GM23248 (cell line): ENCODE measurements at regions not wholly inside any gene's neighbourhood (a gene's known extent, or its start where the extent isn't known, plus 50 kb on each side); places are given as distances from the start of the nearest gene placed in this dataset.

Experiments
- DNase-seq: peaks from one replicate; pipeline ENCODE4 v3.0.0-alpha.2; 2015
- H2AFZ ChIP-seq: fragments of 200-600 bp; sonication (generic); 2 replicates; pipeline ENCODE4 v1.6.1; 2016; ENCODE audit warnings: antibody characterized with exemption
- H3F3A ChIP-seq: fragments of 200-600 bp; sonication (generic); 2 replicates; pipeline ENCODE4 v1.6.1; 2016; ENCODE audit warnings: mild to moderate bottlenecking, antibody characterized with exemption, mixed run types; ENCODE audit not compliant: insufficient read depth
- H3K27ac ChIP-seq: fragments of 200-600 bp; sonication (generic); 2 replicates; pipeline ENCODE4 v1.5.1; 2016; ENCODE audit warnings: mild to moderate bottlenecking
- H3K27me3 ChIP-seq: fragments of 200-600 bp; sonication (generic); replicated peaks from 2 replicates; pipeline ENCODE4 v1.6.1; 2016; ENCODE audit warnings: mild to moderate bottlenecking; ENCODE audit not compliant: insufficient read depth
- H3K36me3 ChIP-seq: fragments of 200-600 bp; sonication (generic); 2 replicates; pipeline ENCODE4 v1.6.1; 2016; ENCODE audit warnings: low read depth, mild to moderate bottlenecking
- H3K4me1 ChIP-seq: fragments of 200-600 bp; sonication (generic); 2 replicates; pipeline ENCODE4 v1.6.1; 2016; ENCODE audit warnings: mild to moderate bottlenecking; ENCODE audit not compliant: insufficient read depth
- H3K4me2 ChIP-seq: fragments of 200-600 bp; sonication (generic); one replicate; pipeline ENCODE4 v1.6.1; 2016; ENCODE audit warnings: mild to moderate bottlenecking; ENCODE audit not compliant: unreplicated experiment
- H3K4me3 ChIP-seq: fragments of 200-600 bp; sonication (generic); 2 replicates; pipeline ENCODE4 v1.5.1; 2016; ENCODE audit warnings: mild to moderate bottlenecking
- H3K79me2 ChIP-seq: fragments of 200-600 bp; sonication (generic); 2 replicates; pipeline ENCODE4 v1.6.1; 2016; ENCODE audit warnings: mild to moderate bottlenecking; ENCODE audit not compliant: insufficient read depth
- H3K9ac ChIP-seq: fragments of 200-600 bp; sonication (generic); 2 replicates; pipeline ENCODE4 v1.6.1; 2016; ENCODE audit warnings: mild to moderate bottlenecking
- H3K9me2 ChIP-seq: fragments of 200-600 bp; sonication (generic); 2 replicates; pipeline ENCODE4 v1.6.1; 2016; ENCODE audit warnings: mixed run types, mild to moderate bottlenecking, moderate library complexity; ENCODE audit not compliant: insufficient read depth
- H3K9me3 ChIP-seq: fragments of 200-600 bp; sonication (generic); one replicate; pipeline ENCODE4 v1.6.1; 2017; ENCODE audit warnings: low read depth
- H4K20me1 ChIP-seq: fragments of 200-600 bp; sonication (generic); 2 replicates; pipeline ENCODE4 v1.6.0; 2016; ENCODE audit not compliant: insufficient read depth
- EZH2 ChIP-seq: fragments of 200-600 bp; sonication (generic); IDR thresholded peaks from 2 replicates; pipeline ENCODE4 v1.6.1; 2018; ENCODE audit warnings: antibody characterized with exemption, mild to moderate bottlenecking; ENCODE audit not compliant: insufficient read depth, poor library complexity, severe bottlenecking
- EZH2phosphoT487 ChIP-seq: fragments of 200-600 bp; sonication (generic); IDR thresholded peaks from 2 replicates; pipeline ENCODE4 v1.6.1; 2018; ENCODE audit warnings: antibody characterized with exemption, moderate library complexity, mild to moderate bottlenecking, low read depth; ENCODE audit not compliant: insufficient read depth
- WGBS, 2 experiments: methylation state at CpG; one replicate each; pipeline ENCODE4 v1.1.6; 2015 to 2017; ENCODE audit warnings: low lambda C conversion rate in 2 of 2, low coverage in 1 of 2; ENCODE audit errors: missing lambda C conversion rate in 2 of 2; 5-methylcytosine and 5-hydroxymethylcytosine counted together
- in situ Hi-C: fragments of 300-500 bp; cut with MboI; formaldehyde crosslinking; loops from 2 replicates; pipeline ENCODE4 v1.15.0; 2020

GRCh38 chr16:79862601-79863000 is 262.1 kb upstream of the MAF start:
- DNase-seq: no peak
- Histone ChIP-seq H3K4me2 (no peak overlapping the region), H3K9me3 (no peaks in the 10 kb centered on the region), H3K27me3 (no peaks in the 10 kb centered on the region), H3K9ac (no peak overlapping the region), H3K9me2 (no peaks in the 10 kb centered on the region), H3K4me1 (no peaks in the 10 kb centered on the region), H4K20me1 (no peaks in the 10 kb centered on the region), H3K36me3 (no peaks in the 10 kb centered on the region), H3K4me3 (no peak overlapping the region), H3K79me2 (no peaks in the 10 kb centered on the region), H3F3A (no peaks in the 10 kb centered on the region), H2AFZ (no peak overlapping the region), H3K27ac (no peak overlapping the region)
- TF ChIP-seq EZH2phosphoT487 (no peak), EZH2 (no peak)
- in situ Hi-C loops: no loop called here
- 64 to 66% methylated on average over 7 of the region's 7 CpGs for WGBS, 2 experiments

DNA sequence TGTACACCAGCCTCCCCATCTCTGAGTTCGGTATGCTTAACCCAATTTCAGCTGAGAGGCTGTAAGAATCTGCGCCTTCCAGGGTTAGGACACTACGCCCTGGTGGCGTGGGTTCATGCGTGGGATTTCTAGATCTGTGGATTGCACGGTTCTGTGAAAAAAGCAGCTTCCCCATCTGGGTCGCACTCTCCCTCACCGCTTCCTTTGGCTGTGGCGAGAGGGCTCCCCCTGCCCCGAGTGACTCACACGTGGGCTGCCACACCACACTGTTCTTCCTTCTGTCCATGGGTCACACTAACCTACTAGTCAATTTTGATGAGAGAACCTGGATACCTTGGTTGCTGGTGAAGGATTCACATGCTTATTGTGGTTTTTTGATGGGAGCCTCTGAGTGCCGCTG is 256.0 kb upstream of the MAF start:
- no peak overlapping the region for H3K4me3 ChIP-seq
- H3K9ac ChIP-seq: no peak overlapping the region
- H3K79me2 ChIP-seq: no peaks in the 10 kb centered on the region
- no peak overlapping the region for H2AFZ ChIP-seq
- no peaks in the 10 kb centered on the region for H3K27me3 ChIP-seq
- H3K4me2 ChIP-seq: no peak overlapping the region
- no peaks in the 10 kb centered on the region for H3K4me1 ChIP-seq
- WGBS, 2 experiments: 68 to 73% methylated on average over 12 of the region's 12 CpGs
- H4K20me1 ChIP-seq: no peaks in the 10 kb centered on the region
- H3K27ac ChIP-seq: no peak overlapping the region
- H3K9me3 ChIP-seq: no peaks in the 10 kb centered on the region
- no peak for TF ChIP-seq EZH2phosphoT487
- TF ChIP-seq EZH2: no peak
- H3K36me3 ChIP-seq: no peaks in the 10 kb centered on the region
- H3F3A ChIP-seq: no peaks in the 10 kb centered on the region
- no peak for DNase-seq
- no peaks in the 10 kb centered on the region for H3K9me2 ChIP-seq
- in situ Hi-C loops: no loop called here

DNA sequence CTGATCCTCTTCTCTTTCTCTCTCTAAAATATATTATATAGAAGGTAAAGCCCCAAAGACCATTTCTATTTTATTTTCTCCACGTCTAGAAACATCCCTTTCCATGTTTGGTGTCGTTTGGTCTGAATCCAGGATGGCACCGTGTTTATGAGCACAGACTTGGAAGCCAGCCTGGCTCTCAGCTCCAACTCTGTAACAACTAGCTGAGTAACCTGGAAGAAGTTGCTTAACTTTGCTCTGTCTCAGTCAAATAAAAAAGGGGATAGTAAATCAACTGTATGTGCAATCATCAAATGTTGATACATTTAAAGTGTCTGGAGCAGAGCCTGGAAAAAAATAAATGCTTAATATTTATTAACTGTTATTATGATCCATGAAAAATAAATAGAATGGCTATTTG is 249.8 kb upstream of the MAF start:
- H3K9me2 ChIP-seq: no peaks in the 10 kb centered on the region
- H3K79me2 ChIP-seq: no peaks in the 10 kb centered on the region
- H4K20me1 ChIP-seq: no peaks in the 10 kb centered on the region
- H3K27me3 ChIP-seq: no peaks in the 10 kb centered on the region
- H3K36me3 ChIP-seq: no peaks in the 10 kb centered on the region
- H2AFZ ChIP-seq: no peak overlapping the region
- H3F3A ChIP-seq: no peaks in the 10 kb centered on the region
- H3K9ac ChIP-seq: no peak overlapping the region
- no peak overlapping the region for H3K4me3 ChIP-seq
- H3K27ac ChIP-seq: no peak overlapping the region
- H3K4me2 ChIP-seq: no peak overlapping the region
- 12 to 15% methylated on average over 3 of the region's 3 CpGs for WGBS, 2 experiments
- in situ Hi-C loops: no loop called here
- H3K4me1 ChIP-seq: no peaks in the 10 kb centered on the region
- TF ChIP-seq EZH2phosphoT487 (no peak), EZH2 (no peak)
- no peak for DNase-seq
- no peaks in the 10 kb centered on the region for H3K9me3 ChIP-seq

- Histone ChIP-seq H3K79me2 (no peaks in the 10 kb centered on the region), H3F3A (no peaks in the 10 kb centered on the region), H3K9me3 (no peaks in the 10 kb centered on the region), H2AFZ (no peak overlapping the region), H3K9me2 (no peaks in the 10 kb centered on the region), H3K4me2 (no peak overlapping the region), H4K20me1 (no peaks in the 10 kb centered on the region), H3K27ac (no peak overlapping the region), H3K27me3 (no peaks in the 10 kb centered on the region), H3K36me3 (no peaks in the 10 kb centered on the region), H3K9ac (no peak overlapping the region), H3K4me3 (no peak overlapping the region), H3K4me1 (no peaks in the 10 kb centered on the region)
- in situ Hi-C loops: no loop called here
- DNase-seq: no peak
- TF ChIP-seq EZH2: no peak
- TF ChIP-seq EZH2phosphoT487: no peak
- 47 to 50% methylated on average over 10 of the region's 10 CpGs for WGBS, 2 experiments
Measured at GRCh38 chr16:79849119-79849518, 248.6 kb upstream of the MAF start.

DNA sequence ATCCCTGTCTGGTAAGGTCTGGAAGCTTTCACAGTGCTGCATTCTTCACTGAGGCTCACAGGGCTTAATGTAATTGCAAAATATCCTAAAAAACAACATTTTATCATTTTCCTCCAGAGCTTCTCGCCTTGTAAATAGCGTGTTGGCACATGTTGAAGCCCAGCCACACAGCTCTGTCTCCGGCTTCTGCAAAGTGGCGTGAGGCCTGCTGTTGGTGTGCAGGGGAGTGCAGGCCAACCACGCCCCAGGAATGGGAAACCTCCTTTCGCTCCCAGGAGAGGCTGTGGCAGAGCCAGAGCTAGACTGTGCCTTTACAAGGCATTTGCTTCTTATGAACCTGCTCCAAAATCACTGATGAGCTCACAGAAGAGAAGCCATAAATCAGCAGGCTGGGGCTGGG is 248.2 kb upstream of the MAF start:
- H3K27me3 ChIP-seq: no peaks in the 10 kb centered on the region
- no peaks in the 10 kb centered on the region for H3K36me3 ChIP-seq
- TF ChIP-seq EZH2phosphoT487 (no peak), EZH2 (no peak)
- DNase-seq: no peak
- no peaks in the 10 kb centered on the region for H3F3A ChIP-seq
- H3K9me2 ChIP-seq: no peaks in the 10 kb centered on the region
- H3K27ac ChIP-seq: no peak overlapping the region
- H2AFZ ChIP-seq: no peak overlapping the region
- no peaks in the 10 kb centered on the region for H4K20me1 ChIP-seq
- in situ Hi-C loops: no loop called here
- H3K4me1 ChIP-seq: no peaks in the 10 kb centered on the region
- WGBS, 2 experiments: 3 to 12% methylated on average over 6 of the region's 6 CpGs
- H3K4me2 ChIP-seq: no peak overlapping the region
- no peaks in the 10 kb centered on the region for H3K79me2 ChIP-seq
- no peak overlapping the region for H3K9ac ChIP-seq
- no peak overlapping the region for H3K4me3 ChIP-seq
- no peaks in the 10 kb centered on the region for H3K9me3 ChIP-seq
